NCI-H82 treated with DMSO at 0.1 percent for 48 hours (cell line): ENCODE measurements at regions not wholly inside any gene's neighbourhood (a gene's known extent, or its start where the extent isn't known, plus 50 kb on each side); places are given as distances from the start of the nearest gene placed in this dataset.

ENCODE experiments used
- DNase-seq: peaks from one replicate; lab custom pipeline; 2025; ENCODE audit not compliant: unreplicated experiment; lab: John Stamatoyannopoulos, UW

DNA sequence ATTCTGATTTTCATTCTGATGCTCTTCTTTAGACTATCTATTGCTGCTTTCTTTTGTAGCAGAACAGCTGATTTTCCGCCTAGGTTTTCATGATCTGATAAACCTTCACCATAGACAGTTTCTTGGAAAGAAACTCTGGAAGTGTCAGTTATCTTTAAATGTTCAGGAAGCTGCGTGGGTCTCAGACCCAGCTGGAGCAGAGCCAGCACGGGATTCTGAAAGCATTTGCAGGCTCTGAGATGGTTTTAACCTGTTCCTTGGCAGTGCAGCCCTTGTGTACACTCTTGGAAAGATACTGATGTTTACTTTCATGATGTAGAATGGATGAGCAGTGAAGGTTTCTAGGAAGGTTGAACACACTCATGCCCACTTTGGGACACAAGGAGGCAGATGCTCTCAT is 178.0 kb upstream of the DMRT1 start:
- no peak for DNase-seq

GRCh38 chr9:665296-665695 is 176.2 kb upstream of the DMRT1 start:
- DNase-seq: no peak

- no peak for DNase-seq
Observed at GRCh38 chr9:671997-672396, 169.5 kb upstream of the DMRT1 start.

DNA sequence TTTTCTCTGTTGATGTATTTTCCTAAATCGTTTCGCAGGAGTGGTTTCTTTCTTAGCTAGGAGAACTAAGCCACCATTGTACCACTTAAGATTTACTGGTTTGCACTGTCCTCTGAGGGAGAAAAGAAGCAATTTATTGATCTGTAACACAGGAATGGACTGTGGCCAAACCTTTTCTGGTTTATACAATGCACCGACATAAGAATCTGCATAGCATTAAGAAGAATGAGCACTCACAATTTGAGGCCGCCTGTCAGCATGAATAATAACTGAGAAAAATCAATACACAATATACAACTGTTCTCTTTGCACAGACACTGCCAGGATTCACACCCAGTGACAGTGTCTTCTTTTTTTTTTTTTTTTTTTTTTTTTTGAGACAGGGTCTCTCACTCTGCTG is 168.6 kb upstream of the DMRT1 start:
- DNase-seq: no peak

- DNase-seq: no peak
Observed at GRCh38 chr9:673264-673965, 168.1 kb upstream of the DMRT1 start.

- no peak for DNase-seq
Observed at GRCh38 chr9:673966-674526, 167.5 kb upstream of the DMRT1 start.

DNA sequence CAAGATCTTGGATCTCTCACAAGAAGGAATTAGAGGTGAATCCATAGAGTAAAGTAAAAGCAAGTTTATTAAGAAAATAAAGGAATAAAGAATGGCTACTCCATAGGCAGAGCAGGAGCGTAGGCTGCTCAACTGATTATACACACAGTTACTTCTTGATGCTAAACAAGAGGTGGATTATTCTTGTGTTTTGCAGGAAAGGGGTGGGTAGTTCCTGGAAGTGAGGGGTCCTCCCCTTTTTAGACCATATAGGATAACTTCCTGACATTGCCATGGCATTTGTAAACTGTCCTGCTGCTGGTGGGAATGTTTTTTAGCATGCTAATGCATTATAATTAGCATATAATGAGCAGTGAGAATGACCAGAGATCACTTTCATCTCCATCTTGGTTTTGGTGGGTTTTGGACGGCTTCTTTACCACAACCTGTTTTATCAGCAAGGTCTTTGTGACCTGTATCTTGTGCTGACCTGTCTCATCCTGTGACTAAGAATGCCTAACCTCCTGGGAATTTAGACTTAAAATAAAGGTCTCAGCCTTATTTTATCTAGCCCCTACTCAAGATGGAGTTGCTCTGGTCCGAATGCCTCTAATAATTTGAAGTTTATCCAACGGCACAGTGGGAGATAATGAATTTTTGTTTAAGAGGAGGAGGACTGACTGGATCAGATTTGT is 165.7 kb upstream of the DMRT1 start:
- DNase-seq: no peak

- DNase-seq: no peak
Observed at GRCh38 chr9:676780-677438, 164.6 kb upstream of the DMRT1 start.

DNA sequence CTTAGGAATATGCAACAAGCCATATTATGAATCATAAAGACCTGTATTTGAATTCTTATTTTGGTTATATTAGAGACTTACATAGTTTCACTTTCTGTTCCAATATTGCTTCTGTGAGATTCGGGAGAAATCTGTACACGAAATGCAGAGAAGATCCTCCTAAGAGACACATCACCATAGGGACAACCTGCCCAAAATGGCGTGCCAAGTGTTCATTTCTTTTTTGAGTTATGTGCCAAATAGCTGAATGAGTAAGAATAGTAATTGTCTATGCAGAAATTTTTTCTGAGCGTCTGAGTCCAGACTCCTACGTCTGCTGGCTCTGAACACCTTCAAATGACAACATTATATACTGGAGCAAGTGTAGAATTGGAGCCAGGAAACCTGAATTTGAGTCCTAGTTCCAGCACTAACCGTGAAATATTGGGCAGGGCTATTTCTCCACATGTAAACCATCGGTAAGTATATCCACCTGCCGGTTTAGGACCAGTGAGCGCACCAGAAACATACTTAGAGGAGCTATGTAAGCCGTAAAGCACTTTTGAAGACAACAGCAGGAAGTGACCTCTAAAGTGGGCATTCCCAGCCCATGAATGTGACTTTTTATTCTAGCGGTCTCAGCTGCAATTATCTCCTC is 163.9 kb upstream of the DMRT1 start:
- DNase-seq: no peak

GRCh38 chr9:678897-679296 is 162.6 kb upstream of the DMRT1 start:
- DNase-seq: no peak

DNA sequence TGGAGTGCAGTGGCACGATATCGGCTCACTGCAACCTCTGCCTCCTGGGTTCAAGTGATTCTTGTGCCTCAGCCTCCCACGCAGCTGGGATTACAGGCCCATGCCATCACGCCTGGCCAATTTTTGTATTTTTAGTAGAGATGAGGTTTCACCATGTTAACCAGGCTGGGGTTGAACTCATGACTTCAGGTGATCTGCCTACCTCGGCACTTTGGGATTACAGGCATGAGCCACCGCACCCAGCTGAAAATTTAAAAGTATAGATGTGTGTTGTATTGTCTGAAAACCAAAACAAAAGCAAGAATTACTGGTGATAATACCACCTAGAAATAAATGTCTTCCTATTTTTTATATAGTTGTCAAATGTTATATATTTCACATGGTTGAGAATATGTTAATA is 162.0 kb upstream of the DMRT1 start:
- no peak for DNase-seq

- no peak for DNase-seq
Observed at GRCh38 chr9:680106-680505, 161.4 kb upstream of the DMRT1 start.

GRCh38 chr9:682633-683508 is 158.6 kb upstream of the DMRT1 start:
- no peak for DNase-seq

- no peak for DNase-seq
Observed at GRCh38 chr9:683509-684021, 157.9 kb upstream of the DMRT1 start.

GRCh38 chr9:684054-684890 is 157.2 kb upstream of the DMRT1 start:
- DNase-seq: peak; percentile 93

GRCh38 chr9:684941-685340 is 156.6 kb upstream of the DMRT1 start:
- DNase-seq: no peak

- DNase-seq: no peak
Observed at GRCh38 chr9:686321-686813, 155.1 kb upstream of the DMRT1 start.

- no peak for DNase-seq
Observed at GRCh38 chr9:687034-687785, 154.3 kb upstream of the DMRT1 start.

DNA sequence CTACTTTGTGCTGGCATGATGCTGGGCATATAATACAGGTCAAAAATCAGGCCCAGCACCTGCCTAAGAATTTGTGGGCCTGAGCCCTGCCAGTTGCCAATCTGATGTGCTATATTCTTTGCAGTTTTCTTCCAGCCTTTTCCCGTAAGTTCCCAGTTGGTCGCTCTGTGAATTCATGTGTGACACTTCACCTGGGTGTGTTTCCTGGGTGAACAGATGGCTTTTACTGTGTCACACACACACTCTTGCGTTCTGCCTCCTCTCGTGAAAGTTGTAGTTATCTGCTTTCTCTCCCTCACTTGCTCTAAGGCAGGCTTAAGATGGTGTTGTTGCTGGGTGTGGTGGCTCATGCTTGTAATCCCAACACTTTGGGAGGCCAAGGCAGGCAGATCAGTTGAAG is 153.5 kb upstream of the DMRT1 start:
- DNase-seq: no peak
